Dendritic cell treated with granulocyte-macrophage colony-stimulating factor and Interleukin-4, amounts not matched to agents 40 ng/mL and 50 ng/mL, for 4 days (primary cell): ENCODE measurements at regions not wholly inside any gene's neighbourhood (a gene's known extent, or its start where the extent isn't known, plus 50 kb on each side); places are given as distances from the start of the nearest gene placed in this dataset.

Source experiments
- H3K27ac Mint-ChIP-seq: one replicate; pipeline ENCODE4 v1.8.0; 2022; ENCODE audit warnings: mild to moderate bottlenecking, mixed read lengths
- H3K27me3 Mint-ChIP-seq: one replicate; pipeline ENCODE4 v1.8.0; 2022; ENCODE audit warnings: mild to moderate bottlenecking, mixed read lengths
- H3K36me3 Mint-ChIP-seq: one replicate; pipeline ENCODE4 v1.8.0; 2022; ENCODE audit warnings: low read depth, mixed read lengths
- H3K4me1 Mint-ChIP-seq: one replicate; pipeline ENCODE4 v1.8.0; 2022; ENCODE audit warnings: low read depth, mixed read lengths
- H3K4me3 Mint-ChIP-seq: one replicate; pipeline ENCODE4 v1.8.0; 2022; ENCODE audit warnings: mild to moderate bottlenecking, moderate library complexity, mixed read lengths
- H3K9me3 Mint-ChIP-seq: one replicate; pipeline ENCODE4 v1.8.0; 2022; ENCODE audit warnings: mixed read lengths
- intact Hi-C: fragments of 100-400 bp; cut with micrococcal nuclease; formaldehyde crosslinking; loops from one replicate; pipeline ENCODE4 v1.15.0; 2022

GRCh38 chr12:74983917-74984316 lies 225.7 kb downstream of the KCNC2 start:
- H3K9me3 Mint-ChIP-seq = no peaks in the 10 kb centered on the region
- H3K36me3 Mint-ChIP-seq = no peaks in the 10 kb centered on the region
- intact Hi-C loops = no loop called here
- H3K4me1 Mint-ChIP-seq = no peaks in the 10 kb centered on the region
- H3K4me3 Mint-ChIP-seq = no peak overlapping the region
- no peak overlapping the region for H3K27ac Mint-ChIP-seq
- H3K27me3 Mint-ChIP-seq = no peaks in the 10 kb centered on the region

GRCh38 chr12:74984631-74985030 lies 225.0 kb downstream of the KCNC2 start:
- intact Hi-C loops = no loop called here
- no peaks in the 10 kb centered on the region for H3K4me1 Mint-ChIP-seq
- no peak overlapping the region for H3K27ac Mint-ChIP-seq
- no peak overlapping the region for H3K4me3 Mint-ChIP-seq
- no peaks in the 10 kb centered on the region for H3K9me3 Mint-ChIP-seq
- H3K27me3 Mint-ChIP-seq = no peaks in the 10 kb centered on the region
- H3K36me3 Mint-ChIP-seq = no peaks in the 10 kb centered on the region

GRCh38 chr12:74985293-74985985 lies 224.2 kb downstream of the KCNC2 start:
- Mint-ChIP-seq H3K27ac (no peak overlapping the region), H3K4me3 (no peak overlapping the region), H3K36me3 (no peaks in the 10 kb centered on the region), H3K27me3 (no peaks in the 10 kb centered on the region), H3K4me1 (no peaks in the 10 kb centered on the region), H3K9me3 (no peaks in the 10 kb centered on the region)
- intact Hi-C loops = no loop called here

GRCh38 chr12:74985986-74986319 lies 223.7 kb downstream of the KCNC2 start:
- H3K27me3 Mint-ChIP-seq = no peaks in the 10 kb centered on the region
- no peak overlapping the region for H3K27ac Mint-ChIP-seq
- H3K36me3 Mint-ChIP-seq = no peaks in the 10 kb centered on the region
- intact Hi-C loops = no loop called here
- no peak overlapping the region for H3K4me3 Mint-ChIP-seq
- no peaks in the 10 kb centered on the region for H3K4me1 Mint-ChIP-seq
- H3K9me3 Mint-ChIP-seq = no peaks in the 10 kb centered on the region

DNA sequence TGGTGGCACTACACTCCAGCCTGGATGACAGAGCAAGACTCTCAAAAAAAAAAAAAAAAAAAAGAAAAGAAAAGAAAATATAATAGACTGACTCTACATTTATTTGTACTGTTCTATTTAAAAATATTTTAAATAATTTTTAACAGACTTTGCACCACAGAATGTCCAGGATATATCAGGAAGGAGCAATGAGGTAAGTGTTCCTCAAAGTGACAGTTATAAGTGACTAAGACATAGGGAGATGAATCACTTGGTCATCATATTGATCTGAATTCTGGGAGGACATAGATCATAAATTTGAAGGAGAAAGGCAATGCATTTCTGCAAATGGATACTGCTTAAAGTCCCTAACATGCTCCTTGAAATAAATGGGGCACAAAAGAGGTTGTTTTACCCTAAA lies 221.5 kb downstream of the KCNC2 start:
- H3K4me3 Mint-ChIP-seq = no peak overlapping the region
- H3K27me3 Mint-ChIP-seq = no peaks in the 10 kb centered on the region
- H3K27ac Mint-ChIP-seq = no peak overlapping the region
- H3K4me1 Mint-ChIP-seq = no peaks in the 10 kb centered on the region
- no peaks in the 10 kb centered on the region for H3K9me3 Mint-ChIP-seq
- intact Hi-C loops = no loop called here
- no peaks in the 10 kb centered on the region for H3K36me3 Mint-ChIP-seq
